NCI-H2196 (cell line): ENCODE measurements at regions not wholly inside any gene's neighbourhood (a gene's known extent, or its start where the extent isn't known, plus 50 kb on each side); places are given as distances from the start of the nearest gene placed in this dataset.
"Not testable (repeated sequence)": the region's sequence is repeated elsewhere in the genome, so short reads cannot be mapped to it uniquely, and the experiment has no call there.

Experiments
- DNase-seq: peaks from one replicate; lab custom pipeline; 2025; ENCODE audit not compliant: unreplicated experiment; lab: John Stamatoyannopoulos, UW

DNA sequence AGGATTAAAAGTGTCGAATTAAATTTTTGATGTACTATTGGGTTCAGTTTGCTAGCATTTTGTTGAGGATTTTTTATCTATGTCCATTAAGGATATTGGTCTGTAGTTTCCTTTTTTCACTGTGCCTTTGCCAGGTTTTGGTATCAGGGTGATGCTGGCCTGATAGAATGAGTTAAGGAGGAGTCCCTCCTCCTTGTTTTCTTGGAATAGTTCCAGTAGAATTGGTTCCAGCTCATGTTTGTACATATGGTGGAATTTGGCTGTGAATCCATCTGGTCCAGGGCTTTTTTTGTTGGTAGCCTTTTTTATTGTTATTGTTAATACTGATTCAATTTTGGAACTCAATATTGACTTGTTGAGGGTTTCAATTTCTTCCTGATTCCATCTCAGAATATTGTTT, 141.8 kb downstream of the SIM1 start:
- no peak for DNase-seq

DNA sequence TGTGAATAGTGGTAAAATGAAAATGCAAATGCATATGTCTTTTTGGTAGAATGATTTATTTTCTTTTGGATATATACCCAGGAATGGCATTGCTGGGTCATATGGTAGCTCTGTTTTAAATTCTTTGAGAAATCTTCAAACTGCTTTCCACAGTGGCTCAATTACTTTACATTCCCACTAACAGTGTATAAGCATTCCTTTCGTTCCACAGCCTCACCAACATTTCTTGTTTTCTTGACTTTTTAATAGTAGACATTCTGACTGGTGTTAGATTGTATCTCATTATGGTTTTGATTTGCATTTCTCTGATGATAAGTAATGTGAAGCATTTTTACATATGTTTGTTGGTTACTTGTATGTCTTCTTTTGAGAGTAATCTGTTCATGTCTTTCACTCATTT, 144.0 kb downstream of the SIM1 start:
- no peak for DNase-seq

DNA sequence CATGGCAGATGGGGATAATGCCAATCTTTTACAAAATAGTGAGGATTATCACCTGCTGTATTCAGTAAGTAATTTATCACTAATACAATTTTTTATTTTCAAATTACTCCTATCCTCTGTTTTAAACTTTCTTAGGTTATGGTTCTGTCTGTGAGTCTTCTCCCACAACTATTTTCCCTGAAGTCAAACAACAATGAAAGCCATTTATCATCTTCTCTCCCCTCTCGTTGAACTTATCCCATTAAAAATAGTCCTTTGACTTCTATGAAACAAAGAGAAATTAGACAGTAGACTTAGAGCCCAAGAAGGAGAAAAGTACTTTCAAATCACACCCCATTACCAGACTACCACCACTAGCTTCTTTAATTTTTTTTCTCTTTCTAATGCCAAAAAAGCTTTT, 147.7 kb downstream of the SIM1 start:
- no peak for DNase-seq

DNA sequence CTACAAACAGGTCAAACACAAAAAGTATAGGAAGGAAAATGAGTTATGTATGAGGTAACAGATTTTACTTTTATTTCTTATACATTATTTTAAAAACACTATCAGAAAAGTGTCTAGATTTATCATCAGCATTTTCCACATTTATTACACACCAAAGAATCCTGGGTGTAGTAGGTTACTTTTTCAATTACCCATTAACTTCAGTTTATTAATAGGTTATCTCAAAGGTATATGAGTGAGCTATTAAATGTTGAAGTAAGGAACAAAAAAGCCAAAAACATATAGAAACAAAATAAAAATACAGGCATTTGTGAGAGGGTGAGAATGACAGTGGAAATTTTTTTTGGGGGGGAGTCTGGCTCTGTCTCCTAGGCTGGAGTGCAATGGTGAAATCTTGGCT, 150.5 kb downstream of the SIM1 start:
- no peak for DNase-seq

DNA sequence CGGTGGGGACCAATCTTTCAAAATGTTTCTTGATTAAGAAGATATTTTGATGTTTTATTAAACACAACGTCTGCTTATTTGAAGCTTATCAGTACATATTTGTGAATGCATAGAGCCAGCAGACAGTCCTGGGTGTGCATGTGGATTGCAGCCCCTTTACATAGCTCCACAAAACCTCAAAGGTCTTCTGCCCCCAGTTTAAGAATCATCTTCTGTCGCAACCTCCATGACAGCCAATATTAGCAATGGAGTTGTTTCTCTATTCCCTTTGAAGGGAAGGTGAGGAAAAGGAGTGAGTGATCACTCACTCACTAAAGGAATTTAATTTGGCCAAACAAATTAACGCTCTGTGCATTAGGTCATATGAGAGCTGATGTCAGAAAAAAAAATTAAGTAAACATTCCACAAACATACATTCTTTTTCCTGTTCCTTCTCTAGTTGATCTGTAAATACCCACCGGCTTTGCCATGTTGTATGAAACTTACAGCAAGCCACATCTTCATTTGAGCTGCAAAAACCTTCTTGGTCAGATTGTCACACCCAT, 152.9 kb downstream of the SIM1 start:
- no peak for DNase-seq

DNA sequence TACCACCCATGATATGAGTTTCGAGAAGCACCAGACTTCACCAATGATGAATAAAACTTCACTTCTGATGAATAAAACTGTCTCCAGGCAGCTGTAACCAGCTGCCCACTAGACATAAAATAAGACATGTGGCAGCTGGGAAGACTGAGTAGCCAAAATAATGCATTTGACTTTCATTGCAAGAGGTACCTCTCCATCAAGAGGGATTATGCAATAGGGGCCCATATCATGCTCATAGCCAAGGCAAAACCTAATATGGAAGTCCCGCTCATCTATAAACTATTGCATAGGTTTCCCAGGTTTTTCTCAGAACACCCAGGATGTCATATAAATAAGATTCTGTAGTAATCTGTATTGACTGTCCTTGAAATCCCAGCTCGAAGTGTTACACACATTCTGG, 155.5 kb downstream of the SIM1 start:
- no peak for DNase-seq

DNA sequence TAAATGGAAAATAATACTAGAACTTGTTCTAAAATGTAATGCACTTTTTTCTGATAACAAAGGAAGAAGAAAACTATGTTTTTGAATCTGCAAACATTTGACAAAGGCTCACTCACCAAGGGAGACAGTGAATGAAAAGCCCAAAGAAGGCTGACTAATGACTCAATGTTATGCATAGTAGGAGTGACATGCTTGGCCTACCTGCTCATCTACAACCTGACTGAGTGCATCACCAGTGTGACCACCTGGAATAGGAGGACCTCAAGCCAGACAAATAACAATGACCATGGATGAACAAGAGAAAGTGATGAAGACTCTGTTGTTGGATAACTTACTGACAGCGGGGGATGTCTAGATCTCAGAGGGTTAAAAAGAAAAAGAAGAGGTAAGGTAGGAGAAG, 157.2 kb downstream of the SIM1 start:
- DNase-seq, result no peak

DNA sequence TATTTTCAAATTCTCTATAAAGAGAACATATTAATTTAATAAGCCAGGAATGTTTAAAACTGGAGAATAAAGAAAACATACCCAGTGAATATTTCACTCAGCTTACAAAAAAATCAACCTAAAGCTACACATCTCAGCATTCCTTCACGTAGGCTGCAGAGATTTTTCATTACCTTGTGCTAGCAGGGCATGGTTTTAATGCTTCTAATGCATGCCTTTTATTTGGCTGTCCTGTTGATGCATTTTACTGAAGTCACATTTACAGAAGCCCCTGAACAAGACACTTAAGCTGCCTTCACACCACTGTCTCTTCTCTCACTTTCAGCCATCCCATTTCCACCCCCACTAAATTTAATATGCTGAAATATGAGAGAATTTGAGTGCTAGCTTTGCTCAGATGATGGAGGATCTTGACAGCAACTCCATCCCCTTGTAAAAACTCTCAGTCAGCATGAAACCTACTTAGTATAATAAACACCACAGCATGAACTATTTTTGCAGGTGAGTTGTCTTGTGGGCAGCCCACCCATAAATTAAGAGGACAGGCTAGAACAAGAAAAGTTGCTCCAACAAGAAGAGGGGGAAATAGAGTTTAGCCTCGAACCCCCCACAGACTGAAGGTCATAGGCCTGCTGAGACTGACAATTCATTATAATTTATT, 159.4 kb downstream of the SIM1 start:
- DNase-seq, result no peak

DNA sequence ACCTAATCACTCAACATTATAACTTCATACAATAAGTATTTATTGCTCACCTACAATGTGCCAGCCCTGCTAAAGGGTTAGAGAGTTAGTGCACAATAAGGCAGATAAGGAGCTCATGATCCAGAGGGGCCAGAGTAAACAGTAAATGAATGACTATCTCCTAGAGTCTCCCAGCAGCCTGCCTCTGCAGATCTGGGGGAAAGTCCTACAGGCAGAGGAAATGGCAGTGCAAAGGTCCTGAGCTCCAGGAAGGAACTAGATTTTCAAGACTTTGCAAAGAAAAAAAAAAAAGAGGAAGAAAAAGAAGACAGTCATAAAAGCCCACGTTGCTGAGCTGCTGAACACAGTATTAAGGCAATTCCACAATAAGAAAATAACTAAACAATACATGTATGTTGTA, 160.1 kb downstream of the SIM1 start:
- no peak for DNase-seq

DNA sequence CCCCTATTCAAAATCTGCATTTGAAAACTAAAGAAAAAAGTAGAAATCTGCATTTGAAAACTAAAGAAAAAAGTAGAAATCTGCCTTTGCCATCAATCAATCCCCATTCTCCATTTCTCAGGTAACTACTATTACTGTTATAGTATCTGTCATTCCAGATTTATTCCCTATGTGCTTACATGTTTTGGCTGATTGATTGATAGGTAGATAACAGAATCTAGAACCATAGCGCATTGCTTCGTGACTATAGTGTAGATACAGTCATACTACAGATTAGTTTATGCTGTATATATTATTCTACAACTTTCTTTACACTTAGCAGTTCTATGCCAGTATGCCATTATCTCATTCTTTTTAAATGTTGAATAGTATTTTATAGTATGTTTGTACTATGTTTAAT, 163.0 kb downstream of the SIM1 start:
- no peak for DNase-seq

DNA sequence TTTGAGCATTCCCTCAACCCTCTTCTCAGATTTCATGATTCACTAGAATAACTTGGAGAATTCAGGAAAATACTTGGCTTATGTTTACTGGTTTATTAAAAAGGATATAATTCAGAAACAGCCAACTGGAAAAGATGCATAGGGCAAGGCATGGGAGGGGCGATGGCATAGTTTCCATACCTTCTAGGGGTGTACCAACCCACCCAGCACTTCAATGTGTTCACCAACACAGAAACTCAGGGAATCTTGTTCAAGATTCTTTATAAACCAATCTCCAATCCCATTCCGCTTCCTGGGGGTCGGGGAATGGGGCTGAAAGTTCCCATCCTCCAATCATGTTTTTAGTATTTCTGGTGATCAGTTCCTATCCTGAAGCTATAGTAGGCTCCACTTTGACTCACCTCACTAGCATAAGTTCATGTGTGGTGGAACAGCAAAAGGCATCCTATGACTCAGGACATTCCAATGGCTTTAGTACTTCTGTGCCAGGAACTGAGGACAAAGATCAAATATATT, 164.4 kb downstream of the SIM1 start:
- DNase-seq, result no peak

DNA sequence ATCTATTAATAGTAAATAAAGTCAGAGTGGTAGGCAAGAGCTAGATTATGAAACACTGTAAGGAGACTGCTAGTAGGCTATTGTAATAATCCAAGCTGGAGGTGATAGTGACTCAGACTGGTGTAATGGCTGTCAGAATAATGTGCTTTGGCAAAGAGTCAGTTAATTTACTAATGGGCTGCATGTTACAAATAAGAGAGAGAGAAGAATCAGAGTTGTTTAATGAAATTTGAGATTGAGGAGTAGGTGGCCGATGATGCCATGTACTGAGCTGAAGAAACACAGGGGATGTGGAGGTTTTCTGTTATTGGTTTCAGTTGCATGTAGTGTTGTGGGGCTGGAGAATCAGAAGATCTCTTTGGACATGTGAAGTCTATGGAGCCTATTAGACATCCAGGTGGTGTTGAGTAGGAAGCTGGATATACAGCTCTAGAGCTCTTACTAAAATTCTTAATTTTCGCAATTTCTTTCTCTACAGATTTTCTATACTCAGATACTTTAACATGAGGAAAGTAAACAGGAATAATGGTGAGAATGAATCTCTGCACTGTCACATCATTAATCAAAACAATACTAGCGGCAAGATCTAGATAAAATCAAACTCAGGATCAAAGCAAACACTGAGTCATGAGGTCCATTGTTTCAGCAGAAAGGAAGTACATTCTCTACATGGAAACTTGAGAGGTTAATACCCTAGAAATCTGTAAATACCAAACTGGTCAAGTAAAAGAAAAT, 167.7 kb downstream of the SIM1 start:
- DNase-seq, result no peak

DNA sequence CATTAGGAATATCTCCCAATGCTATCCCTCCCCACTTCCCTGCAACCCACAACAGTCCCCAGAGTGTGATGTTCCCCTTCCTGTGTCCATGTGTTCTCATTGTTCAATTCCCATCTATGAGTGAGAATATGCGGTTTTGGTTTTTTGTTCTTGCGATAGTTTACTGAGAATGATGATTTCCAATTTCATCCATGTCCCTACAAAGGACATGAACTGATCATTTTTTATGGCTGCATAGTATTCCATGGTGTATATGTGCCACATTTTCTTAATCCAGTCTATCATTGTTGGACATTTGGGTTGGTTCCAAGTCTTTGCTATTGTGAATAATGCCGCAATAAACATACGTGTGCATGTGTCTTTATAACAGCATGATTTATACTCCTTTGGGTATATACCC, 169.5 kb downstream of the SIM1 start:
- not testable (repeated sequence) for DNase-seq

DNA sequence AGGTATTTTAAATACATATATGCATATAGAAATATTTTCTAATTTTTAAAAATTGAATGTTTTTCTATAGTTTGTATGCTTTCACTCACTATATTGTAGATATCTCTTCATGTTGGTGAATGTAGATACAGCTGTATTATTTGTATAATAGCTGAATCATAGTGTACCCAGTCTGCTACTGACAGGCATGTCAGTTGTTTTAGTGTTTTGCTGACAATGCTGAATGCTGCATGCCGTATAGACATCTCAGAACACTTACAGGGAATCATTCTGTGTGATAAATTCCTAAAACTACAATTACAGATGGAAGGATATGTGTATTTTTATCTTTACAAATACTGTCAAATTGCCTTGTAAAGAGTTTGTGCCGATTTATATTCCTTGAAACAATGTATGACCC, 175.4 kb downstream of the SIM1 start:
- DNase-seq, result no peak

DNA sequence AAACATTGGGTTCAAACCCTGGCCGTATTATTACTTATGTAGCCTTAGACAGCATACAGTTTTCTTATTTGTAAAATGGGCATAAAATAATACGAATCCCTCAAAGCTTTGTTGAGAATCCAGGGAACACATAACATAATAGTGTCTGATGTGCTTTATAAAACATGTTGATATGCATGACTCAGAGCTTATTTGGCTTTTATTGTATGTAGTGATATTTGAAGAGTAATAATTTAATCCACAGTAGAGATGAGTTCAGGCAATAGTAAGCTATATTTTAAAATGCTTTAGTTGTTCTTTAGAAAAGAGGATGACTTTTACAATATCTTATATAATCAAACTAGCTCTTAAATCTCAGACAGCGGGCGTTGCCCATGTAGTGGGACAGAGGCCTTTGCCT, 176.4 kb downstream of the SIM1 start:
- DNase-seq, result no peak

DNA sequence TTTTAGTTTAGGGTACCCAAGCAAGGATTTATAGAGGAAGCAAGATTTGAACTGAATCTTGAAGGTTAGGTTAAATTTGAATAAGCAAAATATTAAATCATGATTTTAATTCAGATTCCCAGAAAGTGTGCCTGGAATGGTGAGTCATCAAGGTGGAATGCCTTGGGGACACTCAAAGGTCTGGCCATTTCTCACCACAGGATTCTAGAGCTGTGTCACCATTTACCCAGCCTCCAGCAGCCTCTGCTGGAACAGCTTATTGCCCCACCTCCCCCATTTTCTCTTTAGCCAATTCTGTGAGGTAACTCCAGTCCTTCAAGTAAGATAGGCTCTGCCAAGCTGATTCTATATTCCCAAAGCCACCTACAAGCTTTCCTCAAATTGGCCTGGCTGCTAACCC, 181.4 kb downstream of the SIM1 start:
- no peak for DNase-seq

DNA sequence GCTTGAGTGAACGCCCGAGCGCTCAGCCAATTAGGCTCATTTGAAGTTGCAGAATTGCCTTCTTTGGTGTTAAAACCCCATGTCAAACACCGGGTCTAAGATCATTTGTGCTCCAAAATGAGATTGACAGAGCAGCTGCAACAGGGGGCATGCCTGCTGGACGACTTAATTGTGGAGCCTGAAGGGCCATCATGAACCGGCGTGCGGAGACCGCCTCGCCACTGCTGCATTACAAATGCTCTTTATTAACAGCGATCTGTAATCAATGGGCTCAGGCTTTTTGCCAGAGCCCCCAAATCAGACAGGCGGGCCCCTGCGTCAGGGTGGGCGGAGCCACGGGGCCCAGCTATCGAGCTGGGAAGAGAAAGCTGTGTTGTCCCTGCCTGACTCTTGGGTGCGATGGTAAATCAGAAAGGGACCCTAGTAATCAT, 183.2 kb downstream of the SIM1 start:
- no peak for DNase-seq

DNA sequence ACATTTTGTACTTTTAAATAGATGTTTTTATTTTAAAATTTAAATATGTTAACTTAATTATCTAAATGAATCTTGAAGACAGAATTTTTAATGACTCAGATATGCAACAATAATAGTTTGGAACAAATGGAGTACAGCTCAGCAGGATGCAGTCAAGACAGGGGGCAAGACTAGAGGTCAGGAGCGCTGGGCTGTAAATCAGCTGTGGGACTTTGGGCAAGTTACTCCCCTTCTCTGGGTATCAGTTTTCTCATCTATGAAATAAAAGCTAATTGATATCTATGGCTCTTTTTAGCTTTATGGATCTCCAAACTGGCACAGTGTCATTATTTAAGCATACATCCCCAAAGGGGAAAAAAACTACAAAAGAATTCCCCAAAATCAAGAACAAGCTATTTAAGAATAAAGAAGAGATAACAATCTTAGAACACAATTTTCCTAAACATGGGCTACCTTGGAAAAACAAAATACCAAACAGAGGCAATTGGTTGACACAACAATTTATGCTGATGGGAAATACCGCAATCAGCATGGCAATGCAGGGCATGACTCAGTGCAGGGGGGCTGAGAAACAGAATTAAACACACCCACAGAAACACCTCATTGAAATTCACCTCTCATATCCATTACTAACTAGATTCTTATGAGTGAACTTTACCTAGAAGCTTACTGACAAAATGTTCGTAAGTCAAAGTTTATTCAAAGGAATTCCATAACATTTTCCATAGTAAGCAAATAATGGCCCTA, 188.2 kb downstream of the SIM1 start:
- no peak for DNase-seq

DNA sequence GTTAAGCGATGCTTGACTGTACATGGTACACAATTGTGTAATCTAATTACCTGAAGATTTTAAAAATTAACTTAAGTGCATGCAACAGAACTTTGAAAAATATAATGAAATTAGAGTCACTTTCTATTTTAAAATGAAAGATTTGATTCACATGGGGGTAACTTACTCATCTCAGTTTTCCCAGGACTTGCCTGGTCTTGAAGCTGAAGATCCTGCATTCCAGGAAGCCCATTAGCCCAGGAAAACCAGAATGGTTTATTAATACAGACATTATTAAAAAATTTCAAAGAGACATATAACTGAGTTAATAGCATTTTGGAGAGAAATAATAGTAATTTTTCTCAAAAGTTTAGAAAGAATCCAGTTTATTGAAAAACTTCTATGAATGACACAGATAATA, 190.6 kb downstream of the SIM1 start:
- DNase-seq, result no peak

DNA sequence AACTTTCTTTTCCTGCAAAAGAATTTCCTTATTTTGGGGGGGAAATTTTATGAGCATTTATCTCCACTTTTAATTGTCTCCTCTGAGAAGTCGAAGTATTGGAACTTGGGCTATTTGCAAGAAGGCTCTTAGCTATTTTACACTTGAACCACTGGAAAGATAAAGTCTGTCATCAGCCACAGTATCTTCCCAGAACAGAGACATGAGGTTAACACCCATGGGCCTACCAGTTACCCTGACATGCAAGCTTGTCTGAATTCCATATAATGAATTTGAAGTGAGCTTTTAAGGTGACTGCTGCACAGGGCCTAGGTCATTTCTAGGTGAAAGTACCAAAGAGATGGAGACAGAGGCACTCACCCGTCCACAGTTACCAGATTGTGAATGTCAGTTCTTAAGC, 193.1 kb downstream of the SIM1 start:
- no peak for DNase-seq

DNA sequence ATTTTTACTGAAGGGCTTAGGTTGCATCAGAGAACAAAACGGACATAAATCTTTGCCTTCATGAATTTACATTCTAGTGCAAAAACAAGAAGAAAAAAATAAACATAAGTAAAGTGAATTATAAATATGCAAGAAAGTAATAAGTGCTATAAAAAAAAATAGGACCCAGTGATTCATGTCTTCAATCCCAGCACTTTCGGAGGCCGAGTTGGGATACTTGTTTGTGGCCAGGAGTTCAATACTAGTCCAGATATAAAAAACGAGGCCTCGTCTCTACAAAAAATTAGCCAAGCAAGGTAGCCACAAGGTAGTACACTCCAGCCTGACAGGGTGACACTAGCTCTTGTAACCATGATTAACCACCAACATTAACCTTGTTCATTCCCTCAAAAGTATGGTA, 193.5 kb downstream of the SIM1 start:
- DNase-seq, result no peak

DNA sequence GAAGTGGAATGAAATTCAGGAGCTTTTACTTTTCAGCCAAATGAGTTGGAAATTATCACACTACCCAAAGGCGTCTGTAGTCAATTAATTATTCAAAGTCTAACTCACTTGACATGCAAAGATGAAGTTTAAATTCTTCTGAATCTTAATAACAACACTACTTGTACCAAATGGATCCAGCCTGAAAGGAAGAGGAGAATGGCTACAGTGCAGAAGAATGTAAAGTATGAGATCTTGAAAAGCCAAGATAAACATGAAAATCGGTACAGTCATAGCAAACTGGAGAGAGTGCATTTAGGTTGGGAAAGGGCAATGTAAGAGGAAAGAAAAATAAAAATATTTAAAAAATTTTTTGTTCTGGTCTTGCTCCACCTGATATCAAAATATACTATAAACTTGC, 195.5 kb downstream of the SIM1 start:
- no peak for DNase-seq
